Lower leg skin (tissue), 3 donors: ENCODE measurements at regions not wholly inside any gene's neighbourhood (a gene's known extent, or its start where the extent isn't known, plus 50 kb on each side); places are given as distances from the start of the nearest gene placed in this dataset.

Experiments
- POLR2A ChIP-seq, 2 donors: fragments of 450-650 bp; IDR thresholded peaks; one replicate each; pipeline ENCODE4 v1.6.1; 2016 to 2017; ENCODE audit warnings: antibody characterized with exemption in 2 of 2, mild to moderate bottlenecking in 1 of 2, moderate library complexity in 1 of 2
- TF ChIP-seq, protein P1 (sequence below), 3 donors: fragments of 450-650 bp; IDR thresholded peaks; one replicate each; pipeline ENCODE4 v1.5.1; 2016; ENCODE audit warnings: antibody characterized with exemption in 3 of 3, mild to moderate bottlenecking in 3 of 3, moderate library complexity in 2 of 3

DNA sequence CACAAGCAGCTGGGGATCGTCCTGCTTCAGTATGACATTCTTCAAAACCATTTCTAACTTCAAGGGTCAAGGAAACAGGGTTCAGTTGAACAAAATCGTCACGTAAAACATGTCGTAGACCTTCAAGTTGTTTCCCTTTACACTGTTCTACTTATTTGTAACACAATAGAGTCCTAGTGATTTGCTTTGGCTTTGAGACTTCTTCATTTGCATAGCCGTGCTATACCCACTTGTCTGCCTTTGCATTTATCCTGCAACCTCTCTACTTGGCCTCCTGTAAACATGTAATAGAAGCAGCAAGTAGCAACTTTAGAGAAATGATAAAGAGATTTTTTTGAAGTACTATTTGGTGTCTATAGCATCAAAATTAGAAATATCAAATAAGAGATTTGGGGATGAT, 194.9 kb downstream of the SLC7A11 start:
- TF ChIP-seq, protein P1, sequence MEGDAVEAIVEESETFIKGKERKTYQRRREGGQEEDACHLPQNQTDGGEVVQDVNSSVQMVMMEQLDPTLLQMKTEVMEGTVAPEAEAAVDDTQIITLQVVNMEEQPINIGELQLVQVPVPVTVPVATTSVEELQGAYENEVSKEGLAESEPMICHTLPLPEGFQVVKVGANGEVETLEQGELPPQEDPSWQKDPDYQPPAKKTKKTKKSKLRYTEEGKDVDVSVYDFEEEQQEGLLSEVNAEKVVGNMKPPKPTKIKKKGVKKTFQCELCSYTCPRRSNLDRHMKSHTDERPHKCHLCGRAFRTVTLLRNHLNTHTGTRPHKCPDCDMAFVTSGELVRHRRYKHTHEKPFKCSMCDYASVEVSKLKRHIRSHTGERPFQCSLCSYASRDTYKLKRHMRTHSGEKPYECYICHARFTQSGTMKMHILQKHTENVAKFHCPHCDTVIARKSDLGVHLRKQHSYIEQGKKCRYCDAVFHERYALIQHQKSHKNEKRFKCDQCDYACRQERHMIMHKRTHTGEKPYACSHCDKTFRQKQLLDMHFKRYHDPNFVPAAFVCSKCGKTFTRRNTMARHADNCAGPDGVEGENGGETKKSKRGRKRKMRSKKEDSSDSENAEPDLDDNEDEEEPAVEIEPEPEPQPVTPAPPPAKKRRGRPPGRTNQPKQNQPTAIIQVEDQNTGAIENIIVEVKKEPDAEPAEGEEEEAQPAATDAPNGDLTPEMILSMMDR (IDR thresholded peaks at IDR 0.05): no peak
- no peak for TF ChIP-seq POLR2A (IDR thresholded peaks at IDR 0.05)
